Keratinocyte (primary cell): ENCODE measurements at regions not wholly inside any gene's neighbourhood (a gene's known extent, or its start where the extent isn't known, plus 50 kb on each side); places are given as distances from the start of the nearest gene placed in this dataset.

Experiments
- DNase-seq: peaks from one replicate; pipeline ENCODE4 v3.0.0-alpha.2; 2011; ENCODE audit warnings: low read depth, missing footprints, low spot score
- FAIRE-seq: peaks from 2 replicates; lab custom pipeline; 2011; peaks lifted over from hg19 to GRCh38; lab: Jason Lieb, UNC
- H2AFZ ChIP-seq: 2 replicates; pipeline ENCODE4 v1.6.0; 2012; ENCODE audit warnings: low read length, control low read depth, inconsistent platforms; ENCODE audit not compliant: control insufficient read depth
- H3K27ac ChIP-seq: 2 replicates; pipeline ENCODE4 v1.5.1; 2011; ENCODE audit warnings: low read length; ENCODE audit not compliant: control insufficient read depth, insufficient read depth
- H3K27me3 ChIP-seq: 3 replicates; pipeline ENCODE4 v1.6.0; 2011; ENCODE audit warnings: low read length; ENCODE audit not compliant: control insufficient read depth, insufficient read depth; ENCODE audit errors: extremely low read depth
- H3K36me3 ChIP-seq, 2 experiments: 2 replicates in 1 of 2; 3 replicates in 1 of 2; pipeline ENCODE4 v1.5.1; 2011; ENCODE audit warnings: low read length in 2 of 2, mild to moderate bottlenecking in 1 of 2; ENCODE audit not compliant: control insufficient read depth in 2 of 2, insufficient read depth in 2 of 2; ENCODE audit errors: extremely low read depth in 1 of 2
- H3K4me1 ChIP-seq: 3 replicates; pipeline ENCODE4 v1.5.1; 2011; ENCODE audit warnings: low read length; ENCODE audit not compliant: control insufficient read depth, insufficient read depth; ENCODE audit errors: extremely low read depth
- H3K4me2 ChIP-seq: 3 replicates; pipeline ENCODE4 v1.6.0; 2011; ENCODE audit warnings: low read depth, low read length; ENCODE audit not compliant: control insufficient read depth, insufficient read depth; ENCODE audit errors: extremely low read depth
- H3K4me3 ChIP-seq, 3 experiments: fragments of 200-600 bp in 1 of 3; sonication (generic) in 1 of 3; 2 replicates in 2 of 3; 3 replicates in 1 of 3; pipeline ENCODE4 v1.5.1; 2011 to 2016; ENCODE audit warnings: low read length in 3 of 3, mild to moderate bottlenecking in 3 of 3, control low read depth in 2 of 3, inconsistent platforms in 1 of 3, low read depth in 1 of 3, mixed read lengths in 1 of 3, mixed run types in 1 of 3, moderate library complexity in 1 of 3; ENCODE audit not compliant: control insufficient read depth in 2 of 3, insufficient read depth in 2 of 3; ENCODE audit errors: extremely low read depth in 1 of 3
- H3K79me2 ChIP-seq: 2 replicates; pipeline ENCODE4 v1.6.0; 2012; ENCODE audit warnings: low read length; ENCODE audit not compliant: control insufficient read depth, insufficient read depth
- H3K9ac ChIP-seq: 3 replicates; pipeline ENCODE4 v1.6.0; 2011; ENCODE audit warnings: low read length; ENCODE audit not compliant: control insufficient read depth, insufficient read depth; ENCODE audit errors: extremely low read depth
- H3K9me1 ChIP-seq: 3 replicates; pipeline ENCODE4 v1.6.0; 2011; ENCODE audit warnings: low read length; ENCODE audit not compliant: control insufficient read depth, insufficient read depth; ENCODE audit errors: extremely low read depth
- H3K9me3 ChIP-seq: 2 replicates; pipeline ENCODE4 v1.5.1; 2012; ENCODE audit warnings: low read depth, low read length; ENCODE audit not compliant: control insufficient read depth
- H4K20me1 ChIP-seq: 3 replicates; pipeline ENCODE4 v1.6.0; 2011; ENCODE audit warnings: low read length; ENCODE audit not compliant: control insufficient read depth, insufficient read depth; ENCODE audit errors: extremely low read depth
- CTCF ChIP-seq, 3 experiments: IDR thresholded peaks in 1 of 3; conservative IDR thresholded peaks in 1 of 3; optimal IDR thresholded peaks in 1 of 3; 2 replicates in 2 of 3; 3 replicates in 1 of 3; pipeline versions ENCODE3 to v1.5.1; 2011; ENCODE audit warnings: low read length in 3 of 3, mild to moderate bottlenecking in 3 of 3, moderate library complexity in 2 of 3, control low read depth in 1 of 3, inconsistent platforms in 1 of 3; ENCODE audit not compliant: insufficient read depth in 2 of 3; ENCODE audit errors: extremely low read depth in 1 of 3
- EZH2 ChIP-seq: IDR thresholded peaks from one replicate; pipeline ENCODE4 v1.6.1; 2012; ENCODE audit warnings: inconsistent platforms, mild to moderate bottlenecking, low read length, moderate library complexity
- dilution Hi-C: fragments of 300-500 bp; cut with MboI; formaldehyde crosslinking; loops from one replicate; pipeline ENCODE4 v1.7.0; 2020; ENCODE audit warnings: low sequenced_read_pairs; ENCODE audit not compliant: extremely low pct_ligation_motif_present

DNA sequence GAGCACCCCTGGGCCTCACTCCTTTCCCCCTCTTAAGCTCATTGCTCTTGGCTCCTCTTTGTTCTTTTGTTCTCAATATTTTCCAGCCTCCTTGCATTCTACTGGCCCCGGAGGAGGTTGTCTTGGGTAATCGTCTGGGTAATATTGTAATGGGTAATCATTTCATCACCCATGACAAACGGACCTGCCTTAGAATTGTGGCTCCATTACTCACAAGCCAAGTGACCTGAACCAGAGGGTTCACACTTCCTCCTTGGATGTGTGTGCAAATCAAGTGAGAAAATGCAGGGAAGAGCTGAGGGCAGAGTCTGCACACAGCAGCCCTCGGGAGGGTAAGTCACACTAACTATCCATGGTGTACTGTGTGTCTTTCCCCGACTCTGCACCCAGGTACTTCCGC is 305.0 kb downstream of the BUD13 start:
- H3K4me1 ChIP-seq = peaks cover 13% of the 10 kb centered on the region
- H3K4me2 ChIP-seq = no peak overlapping the region
- no peaks in the 10 kb centered on the region for H3K79me2 ChIP-seq
- no peaks in the 10 kb centered on the region for H3K36me3 ChIP-seq
- dilution Hi-C loops = no loop called here
- peaks cover 3% of the 10 kb centered on the region for H3K27me3 ChIP-seq
- H3K4me3 ChIP-seq = no peak overlapping the region
- DNase-seq = no peak
- no peak overlapping the region for H2AFZ ChIP-seq
- H3K9me3 ChIP-seq = no peaks in the 10 kb centered on the region
- TF ChIP-seq EZH2 (no peak), CTCF (optimal IDR thresholded peaks at IDR 0.05 in 1 of 3, IDR thresholded peaks at IDR 0.05 in 1 of 3, conservative IDR thresholded peaks at IDR 0.05 in 1 of 3; ENCODE audit: extremely low read depth in 1 of 3, insufficient read depth in 2 of 3, low read length in 3 of 3) (no peak)
- no peak overlapping the region for H3K9ac ChIP-seq
- no peak overlapping the region for H3K27ac ChIP-seq
- H3K9me1 ChIP-seq = no peaks in the 10 kb centered on the region
- no peaks in the 10 kb centered on the region for H4K20me1 ChIP-seq
- no peak for FAIRE-seq

- dilution Hi-C loops = no loop called here
- DNase-seq (no peak), FAIRE-seq (no peak)
- Histone ChIP-seq H2AFZ (no peak overlapping the region), H3K9me1 (no peaks in the 10 kb centered on the region), H3K36me3 (no peaks in the 10 kb centered on the region), H4K20me1 (no peaks in the 10 kb centered on the region), H3K27ac (no peak overlapping the region), H3K9ac (no peak overlapping the region), H3K79me2 (no peaks in the 10 kb centered on the region), H3K4me3 (no peak overlapping the region), H3K4me1 (peaks cover 9% of the 10 kb centered on the region), H3K4me2 (no peak overlapping the region), H3K9me3 (no peaks in the 10 kb centered on the region), H3K27me3 (peaks cover 8% of the 10 kb centered on the region)
- TF ChIP-seq EZH2 = no peak
- TF ChIP-seq CTCF (optimal IDR thresholded peaks at IDR 0.05 in 1 of 3, IDR thresholded peaks at IDR 0.05 in 1 of 3, conservative IDR thresholded peaks at IDR 0.05 in 1 of 3; ENCODE audit: extremely low read depth in 1 of 3, insufficient read depth in 2 of 3, low read length in 3 of 3) = no peak
Observed at GRCh38 chr11:116466801-116467200, 306.0 kb downstream of the BUD13 start.
